ENCODE measurements at regions not wholly inside any gene's neighbourhood (a gene's known extent, or its start where the extent isn't known, plus 50 kb on each side); places are given as distances from the start of the nearest gene placed in this dataset.

DNA sequence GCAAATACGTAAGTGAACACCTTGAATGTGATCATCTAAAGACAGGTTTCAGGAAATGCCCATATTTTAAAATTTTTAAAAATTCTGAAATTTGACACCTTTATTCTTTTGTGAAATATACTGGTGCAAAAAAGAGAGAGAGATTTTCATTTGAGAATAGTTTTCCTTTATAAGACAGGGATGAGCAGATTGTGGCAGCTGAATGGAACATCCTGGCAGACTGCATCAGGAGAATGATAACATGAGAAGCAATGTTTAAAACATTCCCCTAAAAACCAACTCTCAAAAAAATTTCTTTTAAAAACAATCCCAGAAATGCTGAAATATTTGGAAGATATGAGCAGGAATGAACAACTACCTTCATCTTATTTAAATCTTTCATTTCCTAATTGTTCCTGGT, 744.8 kb upstream of the ID2 start:
- H3K9me3 Mint-ChIP-seq = peaks cover 4 to 9% of the 10 kb centered on the region in 2 experiments; a peak in 4 of 5 replicates
- DNase-seq = no peak
- Histone ChIP-seq H4K8ac (replicated peaks; ENCODE audit: insufficient read length, low read depth, low read length) (no peak overlapping the region), H3K9me3 (ENCODE audit: control insufficient read depth, low read depth, low read length) (no peaks in the 10 kb centered on the region), H3K9ac (ENCODE audit: extremely low read depth, insufficient read length, low read length) (no peak overlapping the region), H3K4ac (ENCODE audit: low read depth, low read length) (no peak overlapping the region), H3K18ac (ENCODE audit: insufficient read length, low read depth, low read length) (no peak overlapping the region), H3K23me2 (ENCODE audit: insufficient read length, low read depth, low read length, poor library complexity, severe bottlenecking) (no peaks in the 10 kb centered on the region), H3K4me1 (ENCODE audit: insufficient read depth, low read length) (no peaks in the 10 kb centered on the region), H2BK20ac (ENCODE audit: low read depth, low read length, poor library complexity, severe bottlenecking) (no peak overlapping the region), H3T11ph (ENCODE audit: low read length) (no peak overlapping the region), H2BK5ac (ENCODE audit: insufficient read length, low read length) (no peak overlapping the region), H3K23ac (ENCODE audit: insufficient read length, low read depth, low read length) (no peak overlapping the region), H3K14ac (ENCODE audit: insufficient read depth, low read length) (no peak overlapping the region), H2BK12ac (ENCODE audit: insufficient read length, low read depth, low read length) (no peak overlapping the region), H2BK120ac (ENCODE audit: low read depth, low read length, poor library complexity, severe bottlenecking) (no peak overlapping the region), H3K27ac (ENCODE audit: insufficient read length, low read depth, low read length) (no peak overlapping the region), H4K20me1 (ENCODE audit: control insufficient read depth, insufficient read depth, insufficient read length) (no peaks in the 10 kb centered on the region), H3K27me3 (ENCODE audit: insufficient read depth, low read length) (no peaks in the 10 kb centered on the region), H3K79me2 (ENCODE audit: insufficient read depth, low read length) (no peaks in the 10 kb centered on the region), H2BK15ac (ENCODE audit: low read depth, low read length) (no peak overlapping the region), H3K56ac (ENCODE audit: insufficient read length, low read depth, low read length) (no peak overlapping the region), H4K91ac (ENCODE audit: insufficient read length, low read depth, low read length) (no peak overlapping the region), H2AFZ (ENCODE audit: low read length) (no peak overlapping the region), H4K5ac (ENCODE audit: insufficient read length, low read depth, low read length) (no peak overlapping the region), H3K4me2 (ENCODE audit: insufficient read depth, insufficient read length, low read length) (no peak overlapping the region), H2AK5ac (ENCODE audit: insufficient read length, low read length) (no peak overlapping the region), H3K79me1 (ENCODE audit: insufficient read depth, low read depth, low read length, poor library complexity, severe bottlenecking) (no peaks in the 10 kb centered on the region)
- H3K4me3 Mint-ChIP-seq = no peak overlapping the region
- TF ChIP-seq, protein P1, sequence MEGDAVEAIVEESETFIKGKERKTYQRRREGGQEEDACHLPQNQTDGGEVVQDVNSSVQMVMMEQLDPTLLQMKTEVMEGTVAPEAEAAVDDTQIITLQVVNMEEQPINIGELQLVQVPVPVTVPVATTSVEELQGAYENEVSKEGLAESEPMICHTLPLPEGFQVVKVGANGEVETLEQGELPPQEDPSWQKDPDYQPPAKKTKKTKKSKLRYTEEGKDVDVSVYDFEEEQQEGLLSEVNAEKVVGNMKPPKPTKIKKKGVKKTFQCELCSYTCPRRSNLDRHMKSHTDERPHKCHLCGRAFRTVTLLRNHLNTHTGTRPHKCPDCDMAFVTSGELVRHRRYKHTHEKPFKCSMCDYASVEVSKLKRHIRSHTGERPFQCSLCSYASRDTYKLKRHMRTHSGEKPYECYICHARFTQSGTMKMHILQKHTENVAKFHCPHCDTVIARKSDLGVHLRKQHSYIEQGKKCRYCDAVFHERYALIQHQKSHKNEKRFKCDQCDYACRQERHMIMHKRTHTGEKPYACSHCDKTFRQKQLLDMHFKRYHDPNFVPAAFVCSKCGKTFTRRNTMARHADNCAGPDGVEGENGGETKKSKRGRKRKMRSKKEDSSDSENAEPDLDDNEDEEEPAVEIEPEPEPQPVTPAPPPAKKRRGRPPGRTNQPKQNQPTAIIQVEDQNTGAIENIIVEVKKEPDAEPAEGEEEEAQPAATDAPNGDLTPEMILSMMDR (conservative IDR thresholded peaks at IDR 0.05) = no peak
- H3K4me1 Mint-ChIP-seq = peaks cover 0 to 3% of the 10 kb centered on the region in 2 experiments; a peak in 2 of 4 replicates
- peaks cover 2% of the 10 kb centered on the region; the same call in 1 of the 2 replicates for H3K27me3 Mint-ChIP-seq (ENCODE audit: low read depth)
- peaks cover 0 to 9% (median 4%) of the 10 kb centered on the region in 3 experiments; a peak in 4 of 7 replicates for H3K36me3 Mint-ChIP-seq (ENCODE audit: insufficient read depth in 1 of 3, low read depth in 3 of 3)
- no peak overlapping the region for H3K27ac Mint-ChIP-seq
- no CpG with 5 or more reads among the region's 1 CpG for WGBS (ENCODE audit: extremely low coverage, insufficient read length, low lambda C conversion rate)

Measured in H9 (cell line).